ENCODE measurements at regions not wholly inside any gene's neighbourhood (a gene's known extent, or its start where the extent isn't known, plus 50 kb on each side); places are given as distances from the start of the nearest gene placed in this dataset.

GRCh38 chr2:198304859-198305258, 500.5 kb downstream of the PLCL1 start:
- TF ChIP-seq POLR2AphosphoS5 (IDR thresholded peaks at IDR 0.05; ENCODE audit: borderline replicate concordance, low read depth, low read length) (no peak), EZH2 (IDR thresholded peaks at IDR 0.05) (no peak)
